ENCODE measurements at regions not wholly inside any gene's neighbourhood (a gene's known extent, or its start where the extent isn't known, plus 50 kb on each side); places are given as distances from the start of the nearest gene placed in this dataset.

DNA sequence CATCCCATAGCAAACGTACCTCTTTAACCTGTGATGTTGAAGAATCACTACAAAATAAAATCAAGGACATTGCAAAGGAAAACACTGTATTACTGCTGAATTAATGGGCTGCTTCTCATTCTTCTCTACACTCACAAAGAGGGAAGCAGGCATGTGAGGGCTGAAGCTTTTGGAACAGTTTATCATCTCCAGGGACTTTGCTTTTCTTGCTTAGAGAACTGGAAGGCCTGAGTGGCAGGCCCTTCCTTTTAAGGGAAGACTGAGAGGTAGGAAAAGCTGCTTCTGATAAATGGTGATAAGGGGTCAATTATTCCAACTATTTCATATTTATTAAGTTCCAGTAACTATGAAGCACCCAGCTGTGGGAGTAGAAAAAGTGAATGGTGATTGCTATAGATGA is 649.6 kb downstream of the NTRK3 start:
- no peak for DNase-seq (ENCODE audit: low spot score)
- intact Hi-C loops (cut with DNase I): loop anchor here (10.0 kb wide), 3 partner anchors 132 to 982 kb away; no protein-coding TSS in a partner anchor

DNA sequence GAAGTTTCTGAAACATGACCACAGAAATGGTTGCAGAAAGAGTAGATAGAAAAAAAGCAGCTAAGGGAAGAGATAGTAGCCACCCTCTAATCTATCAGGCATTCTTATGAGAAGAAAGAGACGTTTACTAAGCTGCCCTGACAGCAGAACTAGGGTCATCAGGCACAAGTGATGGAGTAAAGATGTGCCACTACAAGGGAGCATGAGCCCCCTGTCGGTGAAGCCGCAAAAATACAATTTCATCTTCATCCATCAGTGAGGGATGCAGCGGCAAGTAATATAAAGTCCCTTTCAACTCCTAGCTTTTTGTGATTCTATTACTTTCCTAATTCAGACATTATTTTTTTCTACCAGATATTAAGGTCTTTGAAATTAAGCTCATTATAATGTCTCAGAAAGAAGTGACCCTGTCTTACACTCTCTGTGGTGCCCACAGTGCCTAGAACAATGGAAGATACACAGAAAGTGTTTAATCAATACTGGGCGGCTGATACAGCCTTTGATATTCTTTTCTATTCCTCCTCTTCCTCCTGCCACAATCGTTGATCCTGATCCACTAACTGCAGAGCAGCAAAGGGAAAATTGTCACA is 651.6 kb downstream of the NTRK3 start:
- no peak for DNase-seq (ENCODE audit: low spot score)
- intact Hi-C loops (cut with DNase I): loop anchor here (10.0 kb wide), 3 partner anchors 130 to 980 kb away; no protein-coding TSS in a partner anchor

DNA sequence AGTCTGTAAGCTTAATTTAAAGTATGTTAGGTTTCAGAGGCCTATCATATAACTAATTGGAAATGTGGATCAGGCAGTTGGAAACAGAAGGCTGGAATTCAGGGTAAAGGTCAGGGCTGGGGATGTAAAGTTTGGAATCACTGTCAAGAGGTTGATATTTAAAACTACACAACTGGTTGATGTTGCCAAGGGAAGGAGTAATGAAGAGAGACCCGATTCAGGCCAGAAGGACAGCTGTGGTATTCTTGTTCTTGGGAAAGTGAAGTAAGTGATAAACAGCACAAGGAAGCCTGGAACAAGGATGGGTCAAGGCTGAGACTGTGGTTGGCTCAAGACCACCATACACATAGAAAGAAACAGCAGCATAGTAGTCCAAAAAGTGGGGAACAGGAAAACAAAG is 654.2 kb downstream of the NTRK3 start:
- no peak for DNase-seq (ENCODE audit: low spot score)
- intact Hi-C loops (cut with DNase I): loop anchor here (10.0 kb wide), 3 partner anchors 128 to 978 kb away; no protein-coding TSS in a partner anchor

DNA sequence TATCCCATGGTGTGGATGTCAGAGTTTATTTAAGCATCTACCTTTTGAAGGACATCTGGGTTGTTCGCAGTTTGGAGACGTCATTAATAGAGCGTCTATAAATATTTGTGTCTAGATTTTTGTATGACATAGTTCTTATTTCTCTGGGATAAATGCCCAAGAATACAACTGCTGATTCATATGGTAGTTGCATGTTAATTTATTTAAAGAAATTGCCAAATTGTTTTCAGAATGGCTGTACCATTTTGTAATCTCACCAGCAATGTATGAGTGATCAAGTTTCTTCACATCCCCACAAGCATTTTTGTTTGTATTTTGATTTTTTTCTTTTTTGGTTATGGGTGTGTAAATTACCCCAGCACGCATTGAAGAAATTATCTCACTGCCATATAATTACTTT is 656.9 kb downstream of the NTRK3 start:
- intact Hi-C loops (cut with DNase I): loop anchor here (10.0 kb wide), 3 partner anchors 125 to 975 kb away; no protein-coding TSS in a partner anchor
- no peak for DNase-seq (ENCODE audit: low spot score)

DNA sequence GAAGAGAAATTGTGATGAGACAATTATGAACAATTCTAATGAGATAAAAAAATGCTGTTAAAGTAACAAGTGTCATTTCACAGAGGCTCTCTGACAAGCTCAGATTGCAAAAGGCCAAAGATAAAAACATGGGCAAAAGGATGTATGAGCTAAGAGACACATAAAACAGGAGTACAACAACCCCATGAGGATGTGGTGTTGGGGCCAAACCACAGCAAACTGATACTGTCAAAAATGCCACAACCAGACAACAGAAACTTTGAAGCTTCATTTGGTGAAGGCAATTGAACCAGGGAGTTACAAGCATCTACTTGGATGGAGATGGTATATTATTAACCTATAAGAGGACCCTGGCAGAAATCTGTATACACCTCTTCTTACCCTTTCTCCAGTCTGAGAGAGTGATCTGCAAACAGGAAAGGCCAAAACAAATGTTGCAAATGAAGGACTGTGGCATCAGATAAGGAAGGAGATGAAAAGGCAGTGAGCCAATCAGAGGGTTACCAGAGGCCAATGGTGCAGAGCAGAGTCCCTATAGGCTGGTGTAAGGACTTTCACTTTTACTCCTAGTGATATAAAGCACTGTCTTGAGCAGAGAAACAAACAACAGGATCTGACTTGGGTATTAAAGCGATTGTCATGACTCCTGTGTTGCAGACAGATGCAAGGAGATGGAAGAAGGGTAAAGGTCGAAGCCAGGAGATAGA is 659.0 kb downstream of the NTRK3 start:
- intact Hi-C loops (cut with DNase I): no loop called here
- DNase-seq (ENCODE audit: low spot score): no peak

DNA sequence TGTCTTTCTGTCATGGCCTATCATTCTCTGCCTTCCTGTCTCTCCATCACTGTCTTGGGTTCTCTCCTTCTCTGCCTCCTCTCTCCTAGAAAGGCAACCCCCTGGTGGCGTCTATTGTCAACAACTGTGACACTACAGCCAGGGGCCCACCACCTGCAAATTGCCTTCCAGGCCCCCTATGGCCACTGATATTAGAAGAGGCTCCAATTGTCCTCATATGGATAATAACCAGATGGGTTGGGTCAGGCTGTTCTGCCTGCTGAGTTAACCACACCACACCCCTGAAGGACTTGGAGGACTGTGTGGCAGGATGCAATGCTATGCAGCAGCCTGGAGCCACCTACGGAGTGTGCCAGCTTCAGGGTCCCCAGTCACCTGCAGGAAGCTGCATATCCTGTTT is 665.0 kb downstream of the NTRK3 start:
- intact Hi-C loops (cut with DNase I): no loop called here
- DNase-seq (ENCODE audit: low spot score): no peak

DNA sequence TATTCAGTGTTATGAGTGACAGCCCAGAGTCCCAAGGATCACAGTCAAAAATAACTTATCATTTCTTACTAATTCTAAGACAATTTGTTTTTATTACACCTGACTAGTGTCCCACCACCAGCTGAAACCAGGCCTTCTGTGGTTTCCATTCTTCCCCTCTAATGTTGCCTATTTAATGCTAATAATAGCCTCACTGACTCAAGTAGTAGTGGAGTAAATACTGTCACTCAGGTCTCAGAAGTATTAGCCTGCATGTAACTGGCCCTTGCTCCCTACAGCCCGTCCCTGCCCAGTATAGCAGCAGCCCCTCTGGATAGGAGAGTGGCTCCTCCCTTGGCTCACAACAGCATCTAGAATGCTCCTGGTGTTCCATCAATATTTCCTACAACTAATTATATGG is 665.5 kb downstream of the NTRK3 start:
- intact Hi-C loops (cut with DNase I): no loop called here
- DNase-seq (ENCODE audit: low spot score): no peak

DNA sequence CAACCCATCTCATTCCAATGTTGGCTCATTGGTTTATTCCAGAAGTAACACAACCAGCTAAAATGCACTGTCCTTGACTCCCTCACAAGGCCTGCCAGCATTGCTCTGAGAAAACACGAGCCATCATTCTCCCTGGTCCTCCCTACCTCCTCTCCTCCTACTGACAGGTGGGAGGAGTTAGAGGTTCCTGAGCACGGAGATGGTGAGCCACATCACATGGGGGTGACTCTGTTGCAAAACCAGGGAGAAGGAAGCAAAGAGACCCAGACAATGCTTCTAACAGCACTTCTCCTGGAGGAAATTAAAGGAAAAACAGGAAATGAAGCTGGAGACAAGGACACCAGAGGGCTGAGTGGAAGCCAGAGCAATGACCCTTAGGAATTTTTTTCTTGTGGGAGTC is 667.4 kb downstream of the NTRK3 start:
- intact Hi-C loops (cut with DNase I): no loop called here
- DNase-seq (ENCODE audit: low spot score): no peak

DNA sequence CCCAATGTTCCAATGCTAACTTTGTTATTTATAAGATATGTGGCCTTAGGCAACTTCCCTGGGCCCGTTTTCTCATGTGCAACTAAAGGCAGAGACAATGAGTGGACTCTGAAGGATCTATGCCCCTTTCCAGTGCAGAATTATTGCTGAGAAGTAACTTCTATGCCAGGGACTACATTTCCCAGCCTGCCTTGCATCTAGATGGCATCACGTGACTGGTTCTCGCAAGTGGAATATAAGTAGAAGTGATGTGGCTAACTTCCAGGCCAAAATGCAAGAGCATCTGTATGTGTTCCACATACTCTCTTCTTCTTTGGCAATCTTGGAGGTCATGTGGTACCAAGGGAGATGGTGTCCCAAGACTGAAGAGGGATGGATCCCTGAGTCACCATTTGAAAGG is 674.4 kb downstream of the NTRK3 start:
- no peak for DNase-seq (ENCODE audit: low spot score)
- intact Hi-C loops (cut with DNase I): no loop called here

DNA sequence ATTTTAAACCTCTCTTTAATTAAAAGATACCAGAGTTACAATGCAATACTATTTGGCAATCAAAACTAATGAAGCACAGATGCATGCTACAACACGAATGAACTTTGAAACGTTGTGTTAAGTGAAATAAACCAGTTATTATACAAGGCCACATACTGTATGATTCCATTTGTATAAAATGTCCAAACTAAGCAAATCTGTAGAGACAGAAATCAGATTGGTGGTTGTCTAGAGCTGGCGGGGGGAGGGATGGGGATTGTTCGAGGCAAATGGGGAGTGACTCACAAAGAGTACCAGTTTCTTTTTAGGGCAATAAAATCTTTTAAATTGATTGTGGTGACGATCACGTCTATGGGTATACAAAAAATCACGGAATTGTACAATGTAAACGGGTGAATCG is 677.0 kb downstream of the NTRK3 start:
- intact Hi-C loops (cut with DNase I): no loop called here
- no peak for DNase-seq (ENCODE audit: low spot score)

DNA sequence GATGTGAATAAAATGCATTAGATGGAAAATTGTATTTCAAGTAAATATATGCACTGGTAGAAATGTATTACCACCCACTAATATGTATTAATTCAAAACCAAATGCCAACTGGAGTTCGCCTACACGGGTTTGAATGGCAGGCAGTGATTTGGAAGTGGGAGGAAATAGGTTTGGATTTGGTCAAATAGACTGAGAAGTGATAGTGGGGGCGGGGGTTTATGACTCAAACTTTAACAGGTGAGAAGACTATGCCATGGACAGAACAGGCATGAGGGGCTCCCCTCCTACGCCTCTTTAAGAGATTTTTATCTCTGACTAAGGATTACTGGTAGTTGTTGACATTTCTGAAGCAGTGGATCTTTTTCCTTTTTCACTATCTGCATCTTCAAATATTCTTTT is 677.8 kb downstream of the NTRK3 start:
- intact Hi-C loops (cut with DNase I): no loop called here
- no peak for DNase-seq (ENCODE audit: low spot score)

DNA sequence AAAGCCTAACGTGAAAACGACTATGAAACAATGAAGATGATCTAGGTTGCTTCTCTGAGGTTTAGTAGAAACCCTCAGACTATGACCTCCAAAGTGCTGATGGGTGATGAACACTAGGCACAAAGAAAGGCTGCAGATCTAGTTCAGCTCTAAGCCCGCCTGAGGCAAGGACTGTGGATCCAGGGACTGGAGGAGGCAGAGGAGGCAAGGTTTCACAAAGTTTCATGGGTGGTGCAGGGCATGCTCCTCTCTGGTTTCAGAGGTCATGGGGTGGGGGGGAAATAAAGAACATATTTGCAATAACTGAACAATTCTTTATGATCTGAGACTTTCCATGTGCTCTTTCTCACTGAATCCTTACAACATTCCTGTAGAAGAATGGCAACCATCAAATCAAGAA is 679.2 kb downstream of the NTRK3 start:
- DNase-seq (ENCODE audit: low spot score): no peak
- intact Hi-C loops (cut with DNase I): no loop called here

DNA sequence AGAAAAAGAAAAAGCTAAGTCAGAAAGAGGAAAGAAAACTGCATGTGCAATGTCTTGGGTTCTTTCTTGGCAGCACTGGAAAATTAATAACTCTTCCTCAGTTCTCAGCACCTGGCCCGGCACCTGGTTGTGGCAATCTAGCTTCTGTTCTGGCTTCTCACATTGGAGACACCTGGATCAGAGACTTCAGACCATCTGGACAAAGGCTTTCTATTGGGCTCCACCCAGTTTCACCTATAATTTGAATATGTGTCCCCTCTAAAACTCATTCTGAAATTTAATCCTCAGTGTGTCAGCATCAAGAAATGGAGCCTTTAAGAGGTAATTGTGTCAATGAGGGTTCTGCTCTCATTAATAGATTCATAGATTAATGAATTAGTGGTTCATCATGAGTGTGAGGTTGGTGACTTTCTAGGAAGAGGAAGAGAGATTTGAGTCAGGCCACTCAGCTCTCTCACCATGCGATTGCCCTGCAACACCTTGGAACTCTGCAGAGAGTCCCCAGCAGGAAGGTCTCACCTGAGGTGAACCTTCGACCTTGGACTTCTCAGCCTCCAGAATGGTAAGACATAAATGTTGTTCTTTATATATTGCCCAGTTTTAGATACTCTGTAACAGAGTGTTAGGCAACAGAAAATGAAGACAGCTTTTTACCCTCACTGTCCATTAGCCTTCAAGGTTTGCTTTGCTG is 679.9 kb downstream of the NTRK3 start:
- intact Hi-C loops (cut with DNase I): no loop called here
- DNase-seq (ENCODE audit: low spot score): no peak

DNA sequence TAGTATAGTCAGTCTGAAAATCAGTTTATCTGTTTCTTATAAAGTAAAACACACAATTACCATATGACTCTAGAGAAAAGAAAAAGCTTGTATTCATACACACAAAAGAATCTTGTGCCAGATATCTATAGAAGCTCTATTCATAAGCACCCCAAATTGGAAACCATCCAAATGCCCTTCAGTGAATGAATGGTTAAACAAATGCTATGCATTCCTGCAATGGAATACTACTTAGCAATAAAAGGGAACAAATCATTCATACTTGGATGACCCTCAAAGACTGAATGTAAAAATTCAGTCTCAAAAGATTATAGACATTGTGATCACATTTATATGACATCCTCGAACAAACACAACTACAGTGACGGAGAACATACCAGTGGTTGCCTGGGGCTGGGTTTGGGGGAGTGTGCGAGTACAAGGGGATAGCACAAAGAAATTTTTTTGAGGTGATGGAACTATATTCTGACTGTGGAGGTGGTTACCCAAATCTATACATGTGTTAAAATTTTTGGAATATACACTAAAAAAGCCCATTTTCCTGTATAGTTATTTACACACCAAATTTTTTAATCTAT is 680.6 kb downstream of the NTRK3 start:
- intact Hi-C loops (cut with DNase I): no loop called here

DNA sequence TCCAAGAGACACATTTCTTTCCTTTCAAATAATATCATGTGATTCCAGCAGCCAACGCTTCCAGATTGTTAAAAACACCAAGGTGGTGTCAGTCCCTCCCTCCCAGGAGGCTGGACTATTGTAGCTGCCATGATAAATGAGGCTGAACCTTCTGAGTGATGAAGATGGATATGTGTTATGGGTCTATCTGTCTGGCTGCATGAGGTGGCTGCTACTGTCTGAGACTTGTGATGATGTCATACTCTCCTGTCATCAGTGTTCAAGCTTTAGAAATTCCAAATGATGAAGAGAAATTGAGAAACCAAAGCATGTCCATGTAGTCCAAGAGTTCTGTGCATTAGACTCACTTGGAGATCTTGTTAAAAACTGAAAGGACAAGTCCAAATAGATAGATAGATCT is 683.0 kb downstream of the NTRK3 start:
- intact Hi-C loops (cut with DNase I): no loop called here
- no peak for DNase-seq (ENCODE audit: low spot score)

More for the DNA sequence above, 680.6 kb downstream of the NTRK3 start:
- DNase-seq (ENCODE audit: low spot score): no peak

DNA sequence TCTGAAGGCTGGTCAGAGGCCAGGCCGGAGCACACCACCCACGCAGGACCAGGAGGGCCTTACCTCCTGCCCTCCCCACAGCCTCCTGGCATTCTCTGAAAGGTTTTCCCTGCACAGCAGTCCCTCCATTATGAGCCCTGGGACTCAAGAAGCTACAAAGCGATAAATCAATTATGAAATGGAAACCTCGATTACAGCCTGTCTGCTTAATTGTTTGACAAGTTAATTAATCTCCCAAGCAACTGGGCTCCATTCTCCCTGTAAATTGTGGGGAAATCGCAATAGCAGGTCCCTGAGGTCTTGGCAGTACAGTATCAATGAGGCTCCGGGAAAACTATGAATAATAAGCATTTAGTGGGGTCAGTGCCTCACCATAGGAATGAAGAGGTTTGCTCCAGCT is 683.5 kb downstream of the NTRK3 start:
- intact Hi-C loops (cut with DNase I): no loop called here
- no peak for DNase-seq (ENCODE audit: low spot score)

DNA sequence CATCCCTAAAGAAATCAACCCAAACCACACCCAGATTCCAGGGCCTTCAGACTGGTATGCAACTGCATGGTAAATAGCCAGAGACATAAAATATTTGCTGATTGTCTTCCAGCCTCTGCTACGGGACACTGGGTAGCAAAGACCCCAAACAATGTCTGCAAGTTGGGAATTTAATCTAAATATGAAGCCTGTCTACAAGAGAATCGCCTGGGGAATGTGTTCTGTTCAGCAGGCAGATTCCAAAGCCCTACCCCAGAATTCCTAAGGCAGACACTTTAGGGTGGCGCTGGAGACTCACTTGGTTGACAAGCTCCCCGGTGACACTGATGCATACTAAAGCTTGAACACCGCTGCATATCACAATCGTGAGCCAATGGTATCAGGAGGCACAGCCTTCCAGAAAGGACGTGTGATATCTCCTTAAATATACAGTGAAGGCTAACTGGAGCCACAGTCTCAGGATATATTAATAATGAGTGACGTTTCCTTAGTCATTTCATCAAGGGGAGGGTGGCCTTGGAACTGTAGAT is 684.1 kb downstream of the NTRK3 start:
- DNase-seq (ENCODE audit: low spot score): no peak
- intact Hi-C loops (cut with DNase I): no loop called here

DNA sequence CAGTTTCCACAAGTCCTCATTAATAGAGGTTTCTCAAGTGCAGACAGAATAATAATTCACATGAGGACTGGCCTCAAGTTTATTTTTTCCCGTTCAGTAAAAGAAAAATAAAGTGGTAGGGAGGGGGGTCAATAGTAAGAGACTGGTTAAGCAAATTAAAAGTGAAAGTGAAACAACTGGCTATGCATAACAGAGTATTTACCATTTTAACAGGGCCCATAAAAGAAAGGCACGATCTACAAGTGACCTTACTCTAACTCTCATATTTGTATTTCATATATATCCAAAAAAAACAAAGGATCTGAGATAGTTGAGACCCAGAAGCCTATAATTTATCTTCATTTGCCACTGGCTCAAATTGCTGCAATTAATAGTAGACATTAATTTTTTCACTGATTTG is 686.3 kb downstream of the NTRK3 start:
- intact Hi-C loops (cut with DNase I): no loop called here
- no peak for DNase-seq (ENCODE audit: low spot score)

DNA sequence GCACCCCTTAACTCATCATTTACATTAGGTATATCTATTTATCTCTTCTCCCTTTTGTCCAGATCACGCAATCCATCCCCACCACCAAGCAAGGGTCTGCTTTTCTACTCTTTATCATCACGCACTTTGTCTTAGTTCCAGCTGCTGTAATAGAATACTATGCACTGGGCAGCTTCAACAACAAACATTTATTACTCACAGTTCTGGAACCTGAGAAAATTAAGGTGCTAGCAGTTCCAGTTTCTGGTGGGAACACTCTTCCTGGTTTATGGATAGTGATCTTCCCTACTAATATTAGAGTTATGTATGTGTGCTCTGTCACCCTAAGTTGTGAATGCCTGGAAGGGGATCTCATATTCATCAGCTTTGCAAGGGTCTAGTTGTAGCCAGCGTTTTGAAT is 687.0 kb downstream of the NTRK3 start:
- no peak for DNase-seq (ENCODE audit: low spot score)
- intact Hi-C loops (cut with DNase I): no loop called here

DNA sequence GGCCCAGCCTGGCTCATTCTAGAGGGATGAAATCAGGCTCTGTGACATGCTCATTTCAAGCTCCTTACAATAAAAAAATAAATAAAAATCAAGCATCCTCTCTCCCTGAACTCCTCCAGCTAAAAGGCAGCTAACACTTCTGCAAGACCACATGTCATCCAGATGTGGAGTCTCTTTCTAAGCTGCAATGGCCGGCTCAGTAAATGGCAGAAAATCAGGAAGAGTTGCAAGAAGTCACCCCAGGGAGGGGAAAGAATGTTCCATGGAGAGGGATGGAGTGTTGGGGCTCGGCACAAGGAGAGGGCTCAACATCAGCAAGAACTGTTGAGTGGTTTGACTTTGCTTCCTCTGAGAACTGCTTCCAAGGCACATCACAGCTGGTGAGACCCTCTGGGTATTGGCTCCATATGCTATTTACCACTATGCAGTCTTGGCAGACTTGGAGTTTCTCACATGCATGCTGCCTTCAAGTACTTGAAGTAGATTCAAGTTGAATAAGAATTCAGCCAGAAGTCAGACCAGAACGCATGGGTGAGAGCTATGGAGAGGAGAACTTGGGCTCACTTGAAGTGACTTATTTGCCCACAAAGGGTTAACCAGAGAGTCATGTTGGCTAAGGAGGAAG is 689.0 kb downstream of the NTRK3 start:
- DNase-seq (ENCODE audit: low spot score): no peak
- intact Hi-C loops (cut with DNase I): no loop called here
